Adrenal gland (tissue), 5 donors: ENCODE measurements at regions not wholly inside any gene's neighbourhood (a gene's known extent, or its start where the extent isn't known, plus 50 kb on each side); places are given as distances from the start of the nearest gene placed in this dataset.

Source experiments
- POLR2A ChIP-seq, 2 donors: fragments of 450-650 bp; IDR thresholded peaks; one replicate each; pipeline ENCODE4 v1.6.1; 2017; ENCODE audit warnings: antibody characterized with exemption in 2 of 2, mild to moderate bottlenecking in 2 of 2, moderate library complexity in 1 of 2
- TF ChIP-seq, protein P1 (sequence below), 6 experiments: fragments of 450-650 bp in 4 of 6; fragments of 200-600 bp in 2 of 6; sonication (generic) in 1 of 6; IDR thresholded peaks; 1 replicate in 5 of 6; 2 replicates in 1 of 6; pipeline versions ENCODE4 v1.5.1 to v1.8.0; 2016 to 2021; ENCODE audit warnings: antibody characterized with exemption in 6 of 6, mild to moderate bottlenecking in 2 of 6, moderate library complexity in 1 of 6
- donor health status: DM: no; HTN: no; CAD: no.

DNA sequence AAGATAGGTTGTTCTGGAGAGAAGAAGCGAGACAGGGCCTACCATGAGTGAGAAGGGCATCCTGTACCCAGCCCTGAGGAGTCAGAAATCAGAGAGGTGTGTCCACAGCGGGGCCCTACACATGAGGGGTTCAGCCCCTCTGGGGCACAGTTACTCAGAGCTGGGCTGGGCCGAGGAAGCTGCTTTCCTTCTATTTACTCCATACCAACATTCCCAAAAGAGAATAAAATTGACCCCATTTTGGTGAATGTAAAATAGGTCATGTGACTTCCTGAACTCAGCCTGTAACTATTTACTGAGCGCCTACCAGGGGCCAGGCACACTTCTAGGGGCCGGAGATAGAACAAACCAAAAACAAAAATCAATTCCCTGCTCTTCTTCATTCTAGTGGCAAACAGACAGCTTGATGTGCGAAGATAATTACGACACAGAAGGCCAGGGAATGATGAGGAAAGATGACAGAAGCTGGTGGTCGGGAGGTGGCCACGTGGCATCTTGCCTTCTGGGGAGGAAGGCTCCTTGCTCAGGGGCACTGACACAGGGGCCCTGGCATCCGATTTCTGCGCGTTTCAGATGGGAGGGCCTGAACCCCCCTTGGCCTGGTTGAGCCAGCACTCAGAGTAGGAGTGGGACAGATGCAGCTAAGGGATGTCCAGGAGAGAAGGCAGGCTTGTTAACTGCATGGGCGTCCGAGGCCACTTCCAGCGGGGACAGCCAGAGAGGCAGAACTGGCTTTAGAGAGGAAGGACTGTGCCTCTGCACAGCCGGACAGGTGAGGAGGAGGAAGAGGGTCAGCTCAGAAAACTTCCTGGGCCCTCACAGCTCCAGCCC, 121.8 kb downstream of the NSG2 start:
- TF ChIP-seq POLR2A (IDR thresholded peaks at IDR 0.05): no peak
- TF ChIP-seq, protein P1, sequence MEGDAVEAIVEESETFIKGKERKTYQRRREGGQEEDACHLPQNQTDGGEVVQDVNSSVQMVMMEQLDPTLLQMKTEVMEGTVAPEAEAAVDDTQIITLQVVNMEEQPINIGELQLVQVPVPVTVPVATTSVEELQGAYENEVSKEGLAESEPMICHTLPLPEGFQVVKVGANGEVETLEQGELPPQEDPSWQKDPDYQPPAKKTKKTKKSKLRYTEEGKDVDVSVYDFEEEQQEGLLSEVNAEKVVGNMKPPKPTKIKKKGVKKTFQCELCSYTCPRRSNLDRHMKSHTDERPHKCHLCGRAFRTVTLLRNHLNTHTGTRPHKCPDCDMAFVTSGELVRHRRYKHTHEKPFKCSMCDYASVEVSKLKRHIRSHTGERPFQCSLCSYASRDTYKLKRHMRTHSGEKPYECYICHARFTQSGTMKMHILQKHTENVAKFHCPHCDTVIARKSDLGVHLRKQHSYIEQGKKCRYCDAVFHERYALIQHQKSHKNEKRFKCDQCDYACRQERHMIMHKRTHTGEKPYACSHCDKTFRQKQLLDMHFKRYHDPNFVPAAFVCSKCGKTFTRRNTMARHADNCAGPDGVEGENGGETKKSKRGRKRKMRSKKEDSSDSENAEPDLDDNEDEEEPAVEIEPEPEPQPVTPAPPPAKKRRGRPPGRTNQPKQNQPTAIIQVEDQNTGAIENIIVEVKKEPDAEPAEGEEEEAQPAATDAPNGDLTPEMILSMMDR (IDR thresholded peaks at IDR 0.05): no peak
